Heart right ventricle (tissue), 16 donors: ENCODE measurements at regions not wholly inside any gene's neighbourhood (a gene's known extent, or its start where the extent isn't known, plus 50 kb on each side); places are given as distances from the start of the nearest gene placed in this dataset.

Source experiments
- ATAC-seq, 8 donors: fragments of 200-7000 bp; cut with Tn5 transposase; one replicate each; pipeline ENCODE4 v1.9.1; 2020; ENCODE audit warnings: mild to moderate bottlenecking in 8 of 8, moderate library complexity in 8 of 8, moderate number of reproducible peaks in 1 of 8
- DNase-seq, 2 donors: peaks; one replicate each; pipeline ENCODE4 v3.0.0-alpha.2; 2020
- H3K27ac ChIP-seq, 10 donors: fragments of 200-600 bp; sonication (generic) in 2 of 10; one replicate each; pipeline versions ENCODE4 v1.5.0 to v1.8.0; 2020 to 2022; ENCODE audit warnings: mild to moderate bottlenecking in 3 of 10
- H3K27me3 ChIP-seq, 7 donors: fragments of 200-600 bp; one replicate each; pipeline ENCODE4 v1.8.0; 2021 to 2022; ENCODE audit warnings: mild to moderate bottlenecking in 2 of 7
- H3K36me3 ChIP-seq, 9 donors: fragments of 200-600 bp; sonication (generic) in 1 of 9; one replicate each; pipeline versions ENCODE4 v1.5.0 to v1.8.0; 2020 to 2022; ENCODE audit warnings: mild to moderate bottlenecking in 2 of 9
- H3K4me1 ChIP-seq, 9 donors: fragments of 200-600 bp; sonication (generic) in 1 of 9; one replicate each; pipeline versions ENCODE4 v1.5.0 to v1.8.0; 2020 to 2022; ENCODE audit warnings: mild to moderate bottlenecking in 4 of 9
- H3K4me3 ChIP-seq, 10 donors: fragments of 200-600 bp; sonication (generic) in 2 of 10; one replicate each; pipeline versions ENCODE4 v1.5.0 to v1.8.0; 2020 to 2022; ENCODE audit warnings: mild to moderate bottlenecking in 7 of 10, moderate library complexity in 2 of 10
- H3K9me3 ChIP-seq, 11 donors: fragments of 200-600 bp in 10 of 11; sonication (generic) in 2 of 11; one replicate each; pipeline versions ENCODE4 v1.5.0 to v1.8.0; 2013 to 2022; ENCODE audit warnings: mild to moderate bottlenecking in 2 of 11, control low read depth in 1 of 11, moderate library complexity in 1 of 11
- WGBS, 2 donors: extraction: QIAGEN DNeasy Blood & Tissue Kit; methylation state at CpG; one replicate each; pipeline ENCODE4 v1.1.7; 2013; ENCODE audit warnings: inconsistent platforms in 1 of 2; 5-methylcytosine and 5-hydroxymethylcytosine counted together
- intact Hi-C, 10 donors: fragments of 100-400 bp; cut with DNase I; formaldehyde crosslinking; loops; one replicate each; pipeline versions ENCODE4 v1.11.1 to v1.14.2; 2022
- TF ChIP-seq, protein P1 (sequence below), 9 donors: fragments of 200-600 bp; sonication (generic) in 2 of 9; IDR thresholded peaks; one replicate each; pipeline versions ENCODE4 v1.5.0 to v1.8.0; 2021 to 2022; ENCODE audit warnings: antibody characterized with exemption in 9 of 9, mild to moderate bottlenecking in 5 of 9, moderate library complexity in 1 of 9
- donor health status: Arrhythmogenic right ventricular cardiomyopathy.
- donor health status: ischemic (EF 13 %, LVEDD 7.1; RV severe dilation, severe dysfunction).
- donor health status: healthy with polysubstance abuse.
- donor health status: DM: no; HTN: yes; CAD: no.
- donor health status: DM: no; HTN: no; CAD: no.
- donor health status: ischemic (EF 25% LVEDD 6.9; RV normal size, moderate dysfunction).
- donor health status: ischemic (EF 25% LVEDD 5.7; RV mildly dilated, moderate dysfunction).
- donor health status: healthy.
- donor health status: DM: yes; HTN: yes; CAD: no.
- donor health status: Ischemic cardiomyopathy.
- donor health status: ischemic (EF 35%, LVEDD 5.7; RV mildly dilated, moderate dysfunction).
- donor health status: nonischemic (EF 11% LVEDD 7.7; RV severe dilation, severe dysfunction).
- donor health status: DM: yes; HTN: yes; CAD: no.
- donor health status: PGD.
- donor health status: ischemic (EF 29% LVEDD 5.4; RV normal size, mild dysfunction).
- donor health status: nonischemic (EF 23%, LVEDD 6.1; RV moderate dilation, normal function).

DNA sequence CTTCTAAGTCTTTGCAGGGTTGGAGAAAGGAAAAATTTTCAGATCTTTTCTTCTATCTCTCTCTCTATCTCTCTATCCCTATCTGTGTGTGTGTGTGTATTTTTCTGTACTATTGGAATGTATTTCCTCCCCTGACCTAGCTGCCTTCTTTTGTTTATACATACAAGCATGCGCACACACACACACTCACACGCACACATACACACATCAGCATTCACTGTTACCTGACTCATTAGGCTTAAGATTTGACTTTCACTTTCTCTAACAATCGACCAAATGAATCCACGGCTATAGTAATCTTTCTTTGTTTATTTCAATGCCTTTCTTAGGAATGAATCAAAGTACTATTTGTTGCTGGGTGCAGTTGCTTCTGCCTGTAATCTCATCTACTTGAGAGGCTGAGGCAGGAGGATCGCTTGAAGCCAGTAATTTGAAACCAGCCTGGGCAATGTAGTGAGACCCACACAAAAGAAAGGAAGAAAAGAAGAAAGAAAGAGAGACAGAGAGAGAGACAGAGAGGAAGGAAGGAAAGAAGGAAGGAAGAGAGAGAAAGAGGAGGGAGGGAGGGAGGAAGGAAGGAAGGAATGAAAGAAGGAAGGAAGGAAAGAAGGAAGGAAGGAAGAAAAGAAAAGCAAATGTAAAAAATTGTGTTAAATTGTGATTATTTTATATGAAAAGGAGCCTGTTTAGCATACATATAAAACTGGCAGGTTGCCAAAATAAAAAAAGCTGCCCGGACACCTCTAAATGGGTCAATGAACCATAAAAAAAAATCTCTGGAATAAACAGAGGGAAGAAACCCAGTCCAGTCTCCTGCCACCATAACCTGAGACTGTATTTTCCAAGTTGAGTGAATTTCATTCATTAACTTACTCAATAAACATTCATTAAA, 206.8 kb downstream of the ZNF326 start:
- intact Hi-C loops = no loop called here
- no peaks in the 10 kb centered on the region for H3K9me3 ChIP-seq
- H3K27me3 ChIP-seq = peaks cover 0 to 2% (median 0%) of the 10 kb centered on the region in 7 donors
- ATAC-seq (no peak), DNase-seq (no peak)
- no peak overlapping the region for H3K4me3 ChIP-seq
- no peaks in the 10 kb centered on the region for H3K4me1 ChIP-seq
- no peaks in the 10 kb centered on the region for H3K36me3 ChIP-seq
- no peak overlapping the region for H3K27ac ChIP-seq
- 73 to 81% methylated on average over 6 of the region's 6 CpGs for WGBS, 2 donors
- TF ChIP-seq, protein P1, sequence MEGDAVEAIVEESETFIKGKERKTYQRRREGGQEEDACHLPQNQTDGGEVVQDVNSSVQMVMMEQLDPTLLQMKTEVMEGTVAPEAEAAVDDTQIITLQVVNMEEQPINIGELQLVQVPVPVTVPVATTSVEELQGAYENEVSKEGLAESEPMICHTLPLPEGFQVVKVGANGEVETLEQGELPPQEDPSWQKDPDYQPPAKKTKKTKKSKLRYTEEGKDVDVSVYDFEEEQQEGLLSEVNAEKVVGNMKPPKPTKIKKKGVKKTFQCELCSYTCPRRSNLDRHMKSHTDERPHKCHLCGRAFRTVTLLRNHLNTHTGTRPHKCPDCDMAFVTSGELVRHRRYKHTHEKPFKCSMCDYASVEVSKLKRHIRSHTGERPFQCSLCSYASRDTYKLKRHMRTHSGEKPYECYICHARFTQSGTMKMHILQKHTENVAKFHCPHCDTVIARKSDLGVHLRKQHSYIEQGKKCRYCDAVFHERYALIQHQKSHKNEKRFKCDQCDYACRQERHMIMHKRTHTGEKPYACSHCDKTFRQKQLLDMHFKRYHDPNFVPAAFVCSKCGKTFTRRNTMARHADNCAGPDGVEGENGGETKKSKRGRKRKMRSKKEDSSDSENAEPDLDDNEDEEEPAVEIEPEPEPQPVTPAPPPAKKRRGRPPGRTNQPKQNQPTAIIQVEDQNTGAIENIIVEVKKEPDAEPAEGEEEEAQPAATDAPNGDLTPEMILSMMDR (IDR thresholded peaks at IDR 0.05) = no peak

DNA sequence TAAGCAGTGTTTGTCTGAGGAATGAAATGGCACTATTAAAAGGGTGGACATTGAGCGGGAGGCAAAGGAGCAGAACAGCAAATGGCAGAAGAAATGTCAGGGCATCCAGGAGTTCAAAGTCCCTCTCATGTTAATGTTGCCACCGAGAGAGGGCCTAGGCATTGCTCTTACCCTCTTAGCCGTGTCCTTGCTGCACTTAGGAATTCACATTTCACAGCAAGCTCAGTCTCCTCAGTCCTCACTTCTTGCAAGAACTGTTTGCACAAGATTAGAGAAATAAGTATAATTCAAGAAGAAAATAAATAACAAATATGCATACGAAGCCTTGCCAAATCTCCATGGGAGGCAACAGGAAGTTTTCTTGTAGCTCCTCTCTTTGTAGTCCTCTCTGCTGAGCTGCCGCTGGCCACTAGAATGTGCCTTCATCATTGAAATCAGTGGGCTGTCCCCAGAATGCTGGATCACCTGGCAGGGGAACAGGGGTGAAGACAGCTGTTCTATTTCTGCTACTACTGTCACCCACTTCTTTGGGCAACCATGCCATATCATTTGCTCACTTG, 205.8 kb downstream of the ZNF326 start:
- intact Hi-C loops = no loop called here
- DNase-seq (no peak), ATAC-seq (no peak)
- no peaks in the 10 kb centered on the region for H3K36me3 ChIP-seq
- no peak overlapping the region for H3K27ac ChIP-seq
- TF ChIP-seq, protein P1 (IDR thresholded peaks at IDR 0.05) = no peak
- H3K4me1 ChIP-seq = no peaks in the 10 kb centered on the region
- H3K4me3 ChIP-seq = no peak overlapping the region
- WGBS, 2 donors = 76 to 84% methylated on average over 5 of the region's 5 CpGs
- peaks cover 0 to 2% (median 0%) of the 10 kb centered on the region in 7 donors for H3K27me3 ChIP-seq
- no peaks in the 10 kb centered on the region for H3K9me3 ChIP-seq

DNA sequence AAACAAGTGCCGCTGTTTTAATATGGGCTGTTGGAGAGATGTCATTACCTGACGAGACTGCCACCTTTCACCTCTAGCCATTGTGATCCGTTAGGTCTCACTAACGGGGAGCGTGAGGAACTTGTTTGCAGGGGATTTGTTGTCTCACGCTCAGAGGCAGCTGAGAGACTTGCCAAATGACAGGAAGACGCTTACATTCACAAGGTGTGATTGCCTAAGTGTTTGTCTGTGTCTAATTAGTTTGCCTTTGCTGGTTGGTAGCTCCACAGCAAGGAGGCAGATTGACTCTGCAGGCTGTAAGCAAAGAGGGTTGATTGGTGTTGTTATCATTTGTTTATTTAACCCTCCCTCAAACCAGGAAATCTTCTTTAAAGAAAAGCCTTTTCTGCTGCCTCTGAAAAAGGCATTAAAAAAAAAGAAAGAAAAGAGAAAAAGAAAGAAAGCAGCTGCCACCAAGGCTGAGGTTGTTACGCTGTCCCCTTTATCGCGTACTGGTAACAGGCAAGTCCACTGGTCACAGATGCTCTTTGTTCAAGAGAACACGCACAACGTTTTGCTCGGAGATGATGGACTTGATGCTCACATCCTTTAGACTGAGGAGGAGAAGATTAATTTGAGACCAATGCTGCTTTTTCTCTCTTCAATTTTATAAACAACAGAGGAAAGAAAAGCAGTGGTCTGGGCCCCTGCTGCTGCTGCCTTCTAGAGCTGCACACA, 203.9 kb downstream of the ZNF326 start:
- TF ChIP-seq, protein P1 (IDR thresholded peaks at IDR 0.05) = no peak
- WGBS, 2 donors = 55 to 62% methylated on average over 13 of the region's 13 CpGs
- intact Hi-C loops = no loop called here
- H3K4me1 ChIP-seq = no peaks in the 10 kb centered on the region
- H3K27me3 ChIP-seq = peaks cover 0 to 2% (median 0%) of the 10 kb centered on the region in 7 donors
- ATAC-seq = no peak
- no peaks in the 10 kb centered on the region for H3K36me3 ChIP-seq
- no peak overlapping the region for H3K27ac ChIP-seq
- DNase-seq = no peak
- no peak overlapping the region for H3K4me3 ChIP-seq
- H3K9me3 ChIP-seq = no peaks in the 10 kb centered on the region

DNA sequence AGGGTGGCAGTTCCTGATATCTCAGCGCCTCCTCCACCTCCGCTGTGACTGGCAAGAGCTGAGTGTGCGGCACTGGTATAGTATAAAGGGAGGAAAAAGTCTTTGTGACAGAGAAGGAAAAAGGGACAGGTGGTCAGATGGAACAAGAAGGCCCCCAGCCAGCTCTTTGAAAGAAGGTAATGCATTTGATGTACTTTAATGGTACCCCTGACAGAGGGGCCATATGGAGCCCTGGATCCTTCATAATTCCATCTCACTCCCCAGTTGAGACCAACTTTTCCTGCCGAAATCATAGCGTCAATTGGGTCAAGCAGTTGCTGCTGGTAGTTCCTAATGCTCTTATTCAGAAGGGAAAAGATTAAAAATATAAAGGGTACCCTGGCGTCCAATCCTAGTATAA, 198.2 kb downstream of the ZNF326 start:
- no peak for ATAC-seq
- Histone ChIP-seq H3K9me3 (no peaks in the 10 kb centered on the region), H3K4me3 (no peak overlapping the region), H3K36me3 (no peaks in the 10 kb centered on the region), H3K27me3 (peaks cover 0 to 2% (median 0%) of the 10 kb centered on the region in 7 donors), H3K4me1 (no peaks in the 10 kb centered on the region), H3K27ac (no peak overlapping the region)
- DNase-seq = no peak
- intact Hi-C loops = no loop called here
- 68 to 77% methylated on average over 6 of the region's 6 CpGs for WGBS, 2 donors
- TF ChIP-seq, protein P1 (IDR thresholded peaks at IDR 0.05) = no peak
